SU-DHL-6 (cell line): ENCODE measurements at regions not wholly inside any gene's neighbourhood (a gene's known extent, or its start where the extent isn't known, plus 50 kb on each side); places are given as distances from the start of the nearest gene placed in this dataset.

Source experiments
- EZH2phosphoT487 ChIP-seq: fragments of 200-600 bp; sonication (generic), shearing (Covaris generic); conservative IDR thresholded peaks from 2 replicates; pipeline ENCODE4 v1.6.1; 2018; ENCODE audit warnings: mild to moderate bottlenecking, antibody characterized with exemption, low read length, moderate library complexity, mixed read lengths
- TF ChIP-seq, protein P1 (sequence below): fragments of 200-600 bp; sonication (generic); IDR thresholded peaks from one replicate; pipeline ENCODE4 v1.5.1; 2017; ENCODE audit warnings: antibody characterized with exemption, mild to moderate bottlenecking, low read length, moderate library complexity; ENCODE audit not compliant: insufficient read depth, poor library complexity, severe bottlenecking

DNA sequence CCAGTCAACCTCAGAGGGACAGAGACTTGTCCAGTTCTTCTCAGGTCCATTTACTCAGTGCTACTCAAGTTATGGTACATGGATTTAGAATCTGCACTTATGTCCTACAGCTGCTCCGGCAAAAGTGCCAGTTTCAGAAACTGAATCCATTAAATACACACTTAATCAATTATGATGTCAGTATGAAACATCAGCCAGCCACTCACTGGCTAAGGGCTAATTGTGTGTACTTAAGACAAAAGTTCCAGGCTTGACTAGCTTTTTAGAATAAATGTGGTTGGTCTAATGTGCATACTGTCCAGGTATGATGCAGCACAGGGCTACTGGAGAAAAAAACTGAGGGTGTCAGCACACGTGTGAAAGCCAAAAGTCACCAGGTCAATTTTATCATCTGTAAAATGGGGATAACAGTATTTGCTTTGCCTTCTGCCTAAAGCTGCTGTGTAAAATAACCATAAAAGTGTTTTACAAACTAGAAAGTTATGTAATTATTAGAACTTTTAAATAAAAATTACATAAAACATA lies 55.4 kb upstream of the CYP2D6 start:
- TF ChIP-seq, protein P1, sequence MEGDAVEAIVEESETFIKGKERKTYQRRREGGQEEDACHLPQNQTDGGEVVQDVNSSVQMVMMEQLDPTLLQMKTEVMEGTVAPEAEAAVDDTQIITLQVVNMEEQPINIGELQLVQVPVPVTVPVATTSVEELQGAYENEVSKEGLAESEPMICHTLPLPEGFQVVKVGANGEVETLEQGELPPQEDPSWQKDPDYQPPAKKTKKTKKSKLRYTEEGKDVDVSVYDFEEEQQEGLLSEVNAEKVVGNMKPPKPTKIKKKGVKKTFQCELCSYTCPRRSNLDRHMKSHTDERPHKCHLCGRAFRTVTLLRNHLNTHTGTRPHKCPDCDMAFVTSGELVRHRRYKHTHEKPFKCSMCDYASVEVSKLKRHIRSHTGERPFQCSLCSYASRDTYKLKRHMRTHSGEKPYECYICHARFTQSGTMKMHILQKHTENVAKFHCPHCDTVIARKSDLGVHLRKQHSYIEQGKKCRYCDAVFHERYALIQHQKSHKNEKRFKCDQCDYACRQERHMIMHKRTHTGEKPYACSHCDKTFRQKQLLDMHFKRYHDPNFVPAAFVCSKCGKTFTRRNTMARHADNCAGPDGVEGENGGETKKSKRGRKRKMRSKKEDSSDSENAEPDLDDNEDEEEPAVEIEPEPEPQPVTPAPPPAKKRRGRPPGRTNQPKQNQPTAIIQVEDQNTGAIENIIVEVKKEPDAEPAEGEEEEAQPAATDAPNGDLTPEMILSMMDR, result no peak
- no peak for TF ChIP-seq EZH2phosphoT487
